ENCODE measurements at regions not wholly inside any gene's neighbourhood (a gene's known extent, or its start where the extent isn't known, plus 50 kb on each side); places are given as distances from the start of the nearest gene placed in this dataset.
A peak's percentile ranks its signal among the peaks of the same experiment; 100 is the strongest.
"Not testable (repeated sequence)": the region's sequence is repeated elsewhere in the genome, so short reads cannot be mapped to it uniquely, and the experiment has no call there.

DNA sequence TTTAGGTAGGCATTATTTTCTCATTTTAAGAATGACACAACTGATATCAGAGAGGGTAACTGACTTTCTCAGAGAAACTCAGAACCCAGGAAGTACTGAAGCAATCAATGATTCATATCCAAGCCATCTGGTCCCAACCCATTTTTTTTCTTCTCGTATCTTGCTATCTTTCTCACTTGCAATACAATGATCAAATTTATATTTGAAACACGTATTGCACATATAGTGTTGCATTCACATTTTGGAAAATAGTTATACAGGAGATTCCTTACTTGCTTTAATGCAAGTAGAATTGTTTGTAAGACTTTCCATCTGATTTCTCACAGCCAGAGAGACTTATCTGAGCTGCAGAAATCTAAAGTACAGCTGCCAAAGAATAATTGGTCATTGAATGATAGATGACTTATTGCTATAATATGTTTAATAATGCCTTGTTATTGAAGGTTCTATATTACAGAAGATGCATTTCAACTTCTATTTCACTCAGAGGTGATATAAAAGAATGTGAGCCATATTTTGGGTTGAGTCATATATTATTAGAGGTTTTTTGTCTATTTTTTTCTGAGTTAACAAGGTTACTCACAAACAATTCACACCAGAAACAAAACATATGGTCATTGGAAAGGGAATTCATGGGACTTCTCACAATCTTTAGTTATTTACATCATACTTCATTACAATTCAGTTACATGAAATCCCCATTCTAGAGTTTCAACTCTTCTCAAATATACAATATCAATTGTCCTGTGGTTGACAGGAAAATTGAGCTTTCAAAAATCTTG is 337.5 kb upstream of the CITED2 start:
- peak; percentile 21 for DNase-seq (ENCODE audit: low read depth)

DNA sequence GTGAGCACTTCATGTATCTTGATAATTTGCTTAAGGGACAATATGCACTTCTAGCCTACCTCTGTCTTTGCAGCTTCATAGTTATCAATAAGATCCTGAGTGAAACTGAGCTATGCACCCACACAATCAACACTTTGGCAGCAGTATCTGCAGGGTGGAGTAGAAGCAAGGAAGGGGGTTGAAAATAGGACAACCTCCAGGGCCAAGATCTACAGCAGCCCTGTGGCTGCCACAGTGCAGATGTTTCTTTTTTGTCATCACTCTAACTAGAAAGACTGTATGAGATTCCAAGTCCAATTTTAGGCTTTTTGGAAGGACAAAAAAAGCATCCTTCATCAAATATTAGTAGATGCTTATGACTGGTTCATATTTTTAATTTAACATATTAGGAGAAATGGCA is 336.1 kb upstream of the CITED2 start:
- no peak for DNase-seq (ENCODE audit: low read depth)

DNA sequence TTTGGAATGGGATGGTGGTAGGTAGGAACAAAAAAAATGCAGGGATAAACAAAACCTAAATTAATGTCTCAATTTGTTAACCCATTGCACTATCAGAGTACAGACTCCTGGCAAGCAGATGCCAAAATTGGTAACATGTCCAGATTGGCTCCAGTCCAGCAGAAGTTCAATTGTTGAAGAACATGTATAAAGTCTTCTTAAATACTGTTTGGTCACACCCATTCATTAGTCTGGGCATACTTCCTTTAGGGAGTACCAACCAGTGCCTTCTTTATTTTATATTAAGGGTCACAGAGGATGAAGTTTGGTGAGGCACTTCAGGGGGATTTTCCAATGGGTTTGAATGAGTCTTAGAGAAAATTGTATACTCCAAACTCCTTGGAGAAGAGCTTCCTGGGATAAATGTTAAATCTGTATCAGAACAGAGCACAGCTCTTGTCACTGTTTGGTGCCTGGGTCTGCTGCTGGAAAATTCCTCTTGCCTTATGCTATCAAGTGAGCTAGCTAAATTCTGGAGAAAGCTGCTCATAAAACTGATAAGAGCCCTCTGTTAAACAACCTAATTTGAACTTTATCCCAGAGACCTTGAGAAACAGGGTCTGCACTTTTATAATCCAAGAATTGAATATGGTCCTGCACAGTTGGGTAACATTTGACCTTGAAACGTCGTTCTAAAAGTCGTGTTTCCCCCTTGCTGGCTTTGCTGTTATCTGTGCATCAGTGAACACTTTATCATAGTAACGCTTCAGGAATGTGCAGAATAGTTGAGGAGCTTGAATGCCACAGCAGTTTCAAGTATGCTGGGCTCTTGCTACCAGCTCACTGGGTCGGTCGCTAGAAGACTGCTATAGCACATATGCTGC is 334.1 kb upstream of the CITED2 start:
- DNase-seq (ENCODE audit: low read depth) = peak; percentile 79

DNA sequence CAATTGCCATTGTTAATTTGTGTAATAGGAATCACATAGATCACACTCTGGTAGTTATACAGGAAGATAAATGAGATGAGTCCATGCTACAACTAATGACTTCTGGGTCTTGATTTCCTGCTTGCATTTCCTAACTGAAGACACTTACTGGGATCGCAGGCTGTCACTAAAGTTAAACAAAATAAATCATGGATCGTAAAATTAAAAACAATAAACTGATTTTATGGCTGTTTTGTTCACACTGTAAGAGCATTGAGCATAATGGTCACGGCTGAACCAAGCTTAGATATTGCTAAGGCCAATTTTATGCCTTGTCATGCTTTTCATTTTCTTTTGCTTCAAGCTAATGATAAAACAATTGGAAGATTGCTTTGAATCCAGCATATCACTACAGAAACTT is 332.5 kb upstream of the CITED2 start:
- peak; percentile 36 for DNase-seq (ENCODE audit: low read depth)

DNA sequence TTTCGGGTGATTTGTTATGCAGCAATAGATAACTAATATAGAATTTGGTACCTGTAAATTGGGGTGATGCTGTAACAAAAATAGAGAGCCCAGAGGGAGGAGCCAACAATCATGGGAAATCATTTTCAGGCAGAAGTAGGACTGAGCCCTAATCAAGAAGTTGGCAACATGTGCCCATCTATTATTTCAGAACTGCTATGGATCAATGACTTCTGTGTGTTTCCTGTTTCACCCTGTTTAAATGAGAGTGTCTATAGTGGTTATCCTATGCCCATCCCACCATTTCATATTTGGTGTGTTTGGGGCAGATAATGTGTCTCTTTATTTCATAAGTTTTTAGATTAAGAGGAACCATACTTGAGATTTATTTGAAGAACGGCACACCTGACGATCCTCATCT is 330.8 kb upstream of the CITED2 start:
- no peak for DNase-seq (ENCODE audit: low read depth)

DNA sequence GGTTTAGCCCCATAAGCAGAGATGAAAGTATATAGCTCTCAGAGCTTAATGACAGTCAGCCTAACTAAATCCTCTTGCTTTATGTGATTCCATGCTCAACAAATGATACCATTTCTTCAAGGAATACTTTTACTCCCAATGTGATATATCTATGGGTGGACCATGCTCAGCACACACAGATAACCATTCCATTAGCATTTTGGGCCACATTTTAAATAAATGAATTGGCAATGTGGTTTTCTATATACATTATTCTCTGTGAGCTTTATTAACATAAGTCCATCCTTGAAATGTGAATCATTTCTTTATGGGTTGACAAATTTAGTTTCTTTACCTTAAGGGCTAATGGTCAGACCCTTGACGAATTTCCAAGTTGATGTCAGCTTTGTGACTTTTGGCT is 329.3 kb upstream of the CITED2 start:
- no peak for DNase-seq (ENCODE audit: low read depth)

DNA sequence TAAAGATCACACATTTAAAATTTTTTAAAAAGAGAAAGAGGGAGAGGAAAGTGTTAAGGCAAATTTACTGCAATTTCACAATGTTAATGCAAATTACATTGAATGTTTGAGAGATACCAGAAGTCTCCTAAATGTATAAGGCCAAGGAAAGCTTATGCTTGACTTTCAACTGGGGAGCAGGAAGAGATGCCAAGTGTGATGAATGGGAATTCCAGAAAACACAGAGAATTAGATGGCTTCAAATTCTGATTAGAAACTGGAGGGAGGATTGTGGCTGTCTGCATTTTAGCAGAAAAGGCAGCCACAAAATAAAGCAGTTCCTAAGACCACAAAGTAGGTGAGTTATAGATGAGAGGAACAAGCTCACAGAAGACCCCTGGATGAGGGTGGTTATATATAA is 328.3 kb upstream of the CITED2 start:
- no peak for DNase-seq (ENCODE audit: low read depth)

DNA sequence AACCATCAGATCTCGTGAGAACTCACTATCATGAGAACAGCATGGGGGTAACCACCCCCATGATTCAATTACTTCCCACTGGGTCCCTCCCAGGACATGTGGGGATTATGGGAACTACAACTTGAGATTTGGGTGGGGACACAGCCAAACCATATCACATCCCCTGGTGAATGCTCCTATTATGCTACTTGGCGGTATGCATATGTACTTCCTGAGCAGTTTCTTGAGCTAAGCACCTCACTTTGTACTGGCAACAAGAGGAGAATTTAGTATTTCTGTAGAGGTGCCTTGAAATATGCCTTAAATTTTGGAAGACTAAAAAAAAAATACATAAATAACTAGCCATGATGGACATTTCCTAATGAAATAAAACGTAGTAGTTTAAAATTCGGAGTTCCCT is 327.2 kb upstream of the CITED2 start:
- DNase-seq (ENCODE audit: low read depth) = no peak

DNA sequence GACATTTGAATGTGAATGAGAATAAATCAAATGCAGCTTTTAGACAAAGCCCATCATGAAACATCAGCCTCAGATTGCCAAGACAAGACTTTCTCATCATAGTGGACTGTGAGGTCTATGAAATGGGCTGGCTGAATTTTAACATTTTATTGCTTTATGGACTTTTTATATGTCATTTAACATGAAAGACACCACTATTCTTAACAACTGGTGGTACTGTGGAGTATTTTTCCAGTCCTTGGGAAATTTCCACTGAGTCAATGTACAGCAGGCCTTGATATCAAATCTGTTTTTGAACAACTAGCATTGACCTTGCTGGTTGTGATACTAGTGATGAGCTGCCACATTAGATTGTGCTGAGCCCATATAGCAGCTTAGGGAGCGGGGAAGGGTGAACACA is 326.6 kb upstream of the CITED2 start:
- no peak for DNase-seq (ENCODE audit: low read depth)

DNA sequence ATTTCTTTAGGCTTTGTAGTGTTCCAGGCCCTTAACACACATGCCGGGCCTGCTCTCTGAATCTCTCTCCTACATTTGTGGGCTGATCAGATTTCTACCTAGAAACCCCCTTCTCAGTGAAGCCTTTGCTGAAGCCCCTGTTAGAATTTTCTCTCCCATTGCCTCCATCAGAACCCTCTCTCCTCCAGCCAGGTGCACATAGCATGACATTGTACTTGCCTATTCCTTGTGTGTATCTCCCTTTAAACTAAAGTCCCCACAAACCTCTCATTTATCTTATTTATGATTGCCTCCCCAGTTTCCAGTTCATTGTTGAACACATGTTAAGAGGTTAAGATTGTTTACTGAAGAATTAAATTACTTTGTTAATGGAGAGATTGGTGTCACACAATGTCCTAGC is 325.5 kb upstream of the CITED2 start:
- no peak for DNase-seq (ENCODE audit: low read depth)

DNA sequence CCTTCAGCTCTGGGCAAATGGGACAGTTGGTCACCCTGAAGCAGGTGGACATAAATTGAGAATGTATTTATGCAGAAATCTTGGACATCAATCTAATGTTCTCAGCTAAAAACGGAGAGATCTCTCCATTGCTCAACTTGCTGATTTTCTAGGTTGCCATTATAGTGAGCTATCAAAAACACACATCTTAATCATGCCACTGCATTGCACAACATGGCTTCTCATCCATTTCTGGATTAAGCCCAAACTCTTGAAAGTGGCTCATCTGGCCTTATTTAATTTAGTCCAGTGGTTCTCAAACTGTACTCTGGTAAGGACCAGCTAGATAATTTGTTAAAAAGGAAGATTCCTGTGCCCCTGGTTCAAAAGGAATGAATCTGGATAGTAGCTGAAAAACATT is 324.9 kb upstream of the CITED2 start:
- peak; percentile 74 for DNase-seq (ENCODE audit: low read depth)

DNA sequence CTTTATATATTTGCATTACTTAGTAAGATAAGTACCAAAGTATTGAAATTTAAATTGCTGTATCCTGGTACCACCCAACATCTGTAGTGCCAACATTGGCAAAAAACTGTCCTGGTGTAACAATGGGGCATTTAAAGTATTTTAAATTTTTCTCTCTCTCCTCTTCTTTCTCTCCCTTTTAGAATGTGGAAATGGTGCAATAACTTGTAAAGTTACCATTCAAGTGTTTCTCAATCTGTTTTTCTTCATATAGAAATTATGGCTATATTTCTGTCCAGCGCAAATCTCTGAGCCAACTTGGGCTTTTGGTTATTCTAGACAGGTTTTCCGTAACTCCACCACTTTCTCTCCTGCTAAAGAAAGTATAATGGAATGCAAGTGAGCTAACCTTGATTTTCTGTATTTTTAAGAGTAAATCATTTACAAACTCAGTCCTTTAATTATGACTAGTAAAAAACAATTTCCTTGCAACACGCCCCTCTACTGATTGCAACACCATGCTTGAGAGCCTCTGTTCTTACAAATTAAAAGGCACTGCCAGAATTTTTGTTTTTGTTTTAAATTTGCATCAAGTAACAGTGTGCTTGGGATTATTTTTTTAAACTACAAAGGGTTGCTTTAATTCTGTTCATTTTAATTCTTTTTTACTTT is 324.2 kb upstream of the CITED2 start:
- peak; percentile 12 for DNase-seq (ENCODE audit: low read depth)

DNA sequence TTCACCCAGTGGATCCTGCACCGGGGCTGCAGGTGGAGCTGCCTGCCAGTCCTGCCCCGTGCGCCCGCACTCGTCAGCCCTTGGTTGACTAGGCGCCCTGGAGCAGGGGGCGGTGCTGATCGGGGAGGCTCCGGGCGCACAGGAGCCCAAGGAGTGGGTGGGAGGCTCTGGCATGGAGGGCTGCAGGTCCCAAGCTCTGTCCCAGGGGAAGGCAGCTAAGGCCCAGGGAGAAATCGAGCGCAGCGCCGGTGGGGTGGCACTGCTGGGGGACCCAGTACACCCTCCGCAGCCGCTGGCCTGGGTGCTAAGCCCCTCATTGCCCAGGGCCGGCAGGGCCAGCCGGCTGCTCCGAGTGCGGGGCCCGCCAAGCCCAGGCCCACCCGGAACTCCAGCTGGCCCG is 323.4 kb upstream of the CITED2 start:
- not testable (repeated sequence) for DNase-seq (ENCODE audit: low read depth)

DNA sequence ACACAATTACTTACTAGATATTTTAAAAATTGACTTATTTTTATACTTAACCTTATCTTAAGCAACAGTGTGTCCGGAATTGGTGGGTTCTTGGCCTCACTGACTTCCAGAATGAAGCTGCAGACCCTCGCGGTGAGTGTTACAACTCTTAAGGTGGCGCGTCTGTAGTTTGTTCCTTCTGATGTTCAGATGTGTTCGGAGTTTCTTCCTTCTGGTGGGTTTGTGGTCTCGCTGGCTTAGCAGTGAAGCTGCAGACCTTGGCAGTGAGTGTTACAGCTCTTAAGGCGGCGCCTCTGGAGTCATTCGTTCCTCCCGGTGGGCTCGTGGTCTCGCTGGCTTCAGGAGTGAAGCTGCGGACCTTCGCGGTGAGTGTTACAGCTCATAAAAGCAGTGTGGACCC is 322.5 kb upstream of the CITED2 start:
- DNase-seq (ENCODE audit: low read depth) = not testable (repeated sequence)

DNA sequence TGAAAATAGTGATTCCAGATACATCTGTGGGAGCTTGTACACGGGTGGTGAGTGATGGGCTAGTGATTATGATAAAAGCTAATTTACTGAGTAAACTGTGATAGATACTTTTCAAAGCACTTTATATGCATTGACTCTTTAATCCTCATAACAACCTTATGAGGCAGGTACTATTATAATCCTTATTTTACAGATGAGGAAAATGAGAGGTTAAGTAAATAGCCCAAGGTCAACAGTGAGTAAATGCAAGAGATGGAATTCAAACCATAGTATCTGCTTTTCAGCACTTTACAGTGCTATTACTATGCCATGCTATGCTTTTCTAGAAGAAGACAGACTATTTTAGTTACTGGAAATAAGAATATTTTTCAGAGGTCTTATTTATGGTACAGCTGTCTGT is 320.9 kb upstream of the CITED2 start:
- no peak for DNase-seq (ENCODE audit: low read depth)

DNA sequence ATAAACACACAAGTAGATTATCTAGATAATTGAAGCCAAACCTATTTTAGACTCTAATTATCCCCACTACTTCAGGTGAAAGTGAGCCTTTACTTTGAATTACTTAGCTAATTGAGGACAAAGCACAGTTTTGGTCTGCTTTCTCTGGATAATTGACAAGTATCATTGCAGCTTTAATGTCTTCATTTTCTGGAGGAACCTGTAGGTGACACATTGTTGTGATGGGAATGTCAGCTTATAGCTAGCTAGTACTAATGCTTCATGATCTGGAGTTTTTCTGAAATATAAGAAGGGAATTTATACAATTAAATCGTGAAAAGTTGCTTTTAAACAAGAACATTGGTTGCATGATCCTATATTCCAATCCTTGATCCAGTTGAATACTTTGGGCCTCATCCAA is 319.3 kb upstream of the CITED2 start:
- no peak for DNase-seq (ENCODE audit: low read depth)

DNA sequence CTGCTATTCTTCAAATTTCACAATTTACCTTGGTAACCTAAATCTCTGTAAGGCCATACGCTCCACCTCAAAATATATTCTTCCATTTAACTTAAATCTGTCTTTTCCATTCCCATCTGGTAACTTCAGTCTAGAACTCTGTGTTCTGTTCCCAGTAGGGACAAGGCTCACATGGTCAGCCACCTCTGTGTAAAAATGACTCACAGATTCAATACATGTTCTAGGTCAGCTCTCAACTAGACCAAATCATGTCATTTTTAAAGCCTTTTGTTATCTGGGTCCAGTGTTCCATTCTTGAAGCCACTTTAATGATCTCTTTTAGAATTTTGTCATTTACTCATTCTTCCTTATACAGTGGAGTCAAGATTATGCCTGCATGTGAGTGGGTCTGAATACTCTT is 315.6 kb upstream of the CITED2 start:
- DNase-seq (ENCODE audit: low read depth) = no peak

DNA sequence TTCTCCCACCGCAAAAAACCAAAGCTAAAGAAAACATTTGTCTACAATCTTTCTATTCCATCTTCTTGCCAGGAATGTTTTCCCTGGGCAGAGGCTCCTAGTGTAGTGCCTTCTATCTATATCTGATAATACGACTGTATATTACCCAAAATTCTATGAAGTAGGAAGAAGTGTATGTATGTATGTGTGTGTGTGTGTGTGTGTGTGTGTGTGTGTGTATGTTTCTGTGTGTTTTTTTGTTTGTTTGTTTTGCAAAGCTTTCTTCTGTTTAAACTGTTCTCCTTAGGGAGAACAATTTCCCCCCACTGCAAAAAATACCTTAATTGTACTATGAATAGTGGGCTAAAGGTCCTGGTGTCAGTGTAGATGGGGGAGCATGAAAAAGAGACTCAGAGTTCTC is 312.6 kb upstream of the CITED2 start:
- DNase-seq (ENCODE audit: low read depth) = no peak

DNA sequence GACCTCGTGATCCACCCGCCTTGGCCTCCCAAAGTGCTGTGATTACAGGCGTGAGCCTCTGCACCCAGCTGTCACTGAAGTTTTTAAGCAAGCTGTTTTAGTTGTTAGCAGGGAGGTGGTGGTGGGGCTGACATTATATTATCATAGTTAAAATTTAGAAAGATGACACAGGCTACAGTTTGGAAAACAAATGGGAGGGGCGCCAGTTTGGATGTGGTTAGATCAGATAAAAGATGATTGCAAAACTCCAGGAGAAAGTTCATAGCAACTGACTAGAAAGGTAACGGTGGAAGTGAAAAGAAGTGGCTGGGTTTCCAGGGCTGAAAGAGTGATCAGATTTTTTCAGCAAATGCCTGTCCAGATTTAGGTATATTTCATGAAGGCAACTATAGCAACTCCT is 311.9 kb upstream of the CITED2 start:
- DNase-seq (ENCODE audit: low read depth) = peak; percentile 19

DNA sequence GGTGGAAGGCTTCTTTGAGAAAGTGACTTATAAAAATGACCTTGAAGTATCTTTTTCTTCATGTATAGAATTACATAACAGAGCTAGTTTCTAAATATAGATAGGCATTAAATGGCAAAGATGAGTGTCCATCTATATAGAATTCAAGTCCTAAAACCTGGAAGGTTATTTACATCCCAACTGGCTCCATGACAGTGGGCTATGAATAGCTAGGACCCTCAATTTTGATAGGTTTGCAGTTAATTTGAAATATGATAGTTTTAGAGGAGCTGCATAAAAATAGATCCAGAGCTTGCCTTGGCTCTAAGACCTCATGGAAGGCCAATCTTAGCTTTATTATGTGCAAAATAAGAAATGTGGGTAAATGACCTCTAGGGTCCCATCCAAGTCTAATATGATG is 310.6 kb upstream of the CITED2 start:
- no peak for DNase-seq (ENCODE audit: low read depth)

DNA sequence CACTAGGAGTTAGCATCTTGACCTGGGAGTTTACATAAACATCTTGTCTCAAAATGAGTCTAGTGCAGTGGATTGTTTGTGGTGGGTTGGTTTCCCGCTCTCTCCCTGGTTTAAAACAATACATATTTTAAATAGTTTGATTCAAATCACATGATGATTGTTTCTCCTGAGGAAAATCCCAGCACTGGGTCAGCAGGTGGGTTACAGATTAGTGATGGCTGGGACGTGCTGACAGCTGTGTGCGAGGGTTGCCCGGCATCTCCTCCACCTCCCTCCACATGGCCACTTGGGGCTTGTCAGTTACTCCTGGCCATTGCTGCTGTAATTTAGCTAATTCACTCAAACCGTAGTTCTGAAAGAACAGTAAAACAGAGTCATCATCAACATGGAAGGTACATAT is 306.4 kb upstream of the CITED2 start:
- DNase-seq (ENCODE audit: low read depth) = no peak

DNA sequence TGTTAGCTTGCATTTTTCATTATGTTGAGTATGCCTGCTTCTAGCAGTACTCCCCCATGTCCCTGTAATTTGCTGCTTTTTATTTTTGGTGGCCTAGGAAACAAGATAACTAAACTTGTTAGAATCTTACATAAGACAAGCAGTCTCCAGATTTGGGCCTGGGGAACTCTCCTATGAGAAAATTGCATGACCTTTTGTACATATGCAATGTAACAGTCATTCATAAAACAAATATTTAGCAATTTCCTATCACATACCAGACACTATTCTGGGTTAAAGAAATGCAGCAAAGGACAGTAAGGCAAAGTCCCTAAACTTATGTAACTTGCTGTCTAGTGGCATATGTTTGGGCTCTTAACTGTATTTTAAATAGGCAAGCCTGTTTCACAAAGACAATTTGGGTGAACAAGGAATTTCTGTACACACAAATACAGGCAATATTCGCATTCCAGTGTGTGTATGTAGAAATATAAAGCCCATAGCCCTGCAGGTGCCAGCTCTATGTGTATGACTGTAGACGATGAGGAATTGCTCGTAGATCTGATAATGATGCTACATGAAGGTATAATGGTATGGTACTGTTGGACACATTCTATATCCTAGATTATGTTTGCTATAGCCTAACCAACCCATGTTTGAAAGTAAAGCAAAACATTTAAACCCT is 305.2 kb upstream of the CITED2 start:
- peak; percentile 31 for DNase-seq (ENCODE audit: low read depth)
